ENCODE measurements at regions not wholly inside any gene's neighbourhood (a gene's known extent, or its start where the extent isn't known, plus 50 kb on each side); places are given as distances from the start of the nearest gene placed in this dataset.

DNA sequence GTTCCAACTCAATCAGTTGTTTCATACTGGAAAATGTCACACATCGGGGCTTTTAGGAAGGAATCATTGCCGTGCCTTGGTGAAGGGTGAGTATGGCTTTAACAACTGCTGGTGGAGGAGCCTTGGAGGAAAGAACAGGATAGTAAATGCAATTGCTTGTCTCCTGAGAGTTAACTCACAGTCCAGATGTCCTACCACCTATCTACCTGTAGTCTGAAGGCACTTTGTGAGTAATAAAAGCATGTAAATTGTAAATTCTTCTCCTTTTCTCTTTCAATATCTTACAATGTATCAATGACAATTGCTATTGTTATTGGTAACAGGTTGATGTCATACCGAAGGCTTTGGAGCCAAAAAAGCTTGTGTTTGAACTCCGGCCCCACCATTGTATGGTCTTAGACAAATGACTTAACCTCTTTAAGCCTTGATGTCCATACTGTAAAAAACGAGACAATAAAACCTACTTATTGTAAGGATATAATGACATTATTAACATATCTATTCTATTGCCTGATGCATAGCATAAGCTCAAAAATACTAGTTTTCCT, 397.4 kb downstream of the ADAMTS20 start:
- TF ChIP-seq, protein P1, sequence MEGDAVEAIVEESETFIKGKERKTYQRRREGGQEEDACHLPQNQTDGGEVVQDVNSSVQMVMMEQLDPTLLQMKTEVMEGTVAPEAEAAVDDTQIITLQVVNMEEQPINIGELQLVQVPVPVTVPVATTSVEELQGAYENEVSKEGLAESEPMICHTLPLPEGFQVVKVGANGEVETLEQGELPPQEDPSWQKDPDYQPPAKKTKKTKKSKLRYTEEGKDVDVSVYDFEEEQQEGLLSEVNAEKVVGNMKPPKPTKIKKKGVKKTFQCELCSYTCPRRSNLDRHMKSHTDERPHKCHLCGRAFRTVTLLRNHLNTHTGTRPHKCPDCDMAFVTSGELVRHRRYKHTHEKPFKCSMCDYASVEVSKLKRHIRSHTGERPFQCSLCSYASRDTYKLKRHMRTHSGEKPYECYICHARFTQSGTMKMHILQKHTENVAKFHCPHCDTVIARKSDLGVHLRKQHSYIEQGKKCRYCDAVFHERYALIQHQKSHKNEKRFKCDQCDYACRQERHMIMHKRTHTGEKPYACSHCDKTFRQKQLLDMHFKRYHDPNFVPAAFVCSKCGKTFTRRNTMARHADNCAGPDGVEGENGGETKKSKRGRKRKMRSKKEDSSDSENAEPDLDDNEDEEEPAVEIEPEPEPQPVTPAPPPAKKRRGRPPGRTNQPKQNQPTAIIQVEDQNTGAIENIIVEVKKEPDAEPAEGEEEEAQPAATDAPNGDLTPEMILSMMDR (conservative IDR thresholded peaks at IDR 0.05; ENCODE audit: low read depth, low read length): no peak
- TF ChIP-seq EZH2phosphoT487 (IDR thresholded peaks at IDR 0.05; ENCODE audit: borderline replicate concordance, low read length): no peak

Data from PC-3 (cell line).